HepG2 (cell line): ENCODE measurements at regions not wholly inside any gene's neighbourhood (a gene's known extent, or its start where the extent isn't known, plus 50 kb on each side); places are given as distances from the start of the nearest gene placed in this dataset.

Experiments
- JUND ChIP-seq: sonication (generic); formaldehyde crosslinking; IDR thresholded peaks from 2 replicates; pipeline ENCODE4 v1.8.0; 2022; ENCODE audit warnings: mild to moderate bottlenecking, missing genetic modification reagents
- KLF13 ChIP-seq: sonication (generic); formaldehyde crosslinking; IDR thresholded peaks from 2 replicates; pipeline ENCODE4 v1.4.0; 2020; ENCODE audit warnings: mild to moderate bottlenecking, missing genetic modification reagents
- NFYB ChIP-seq: sonication (generic); formaldehyde crosslinking; IDR thresholded peaks from 2 replicates; pipeline ENCODE4 v1.4.0; 2020; ENCODE audit warnings: missing genetic modification reagents
- NR1H2 ChIP-seq: sonication (generic); formaldehyde crosslinking; IDR thresholded peaks from 2 replicates; pipeline ENCODE4 v1.8.1; 2022; ENCODE audit warnings: low read depth, missing genetic modification reagents, borderline replicate concordance
- POLR2A ChIP-seq, 2 experiments: IDR thresholded peaks; 2 replicates each; pipeline ENCODE4 v1.6.1; 2011; ENCODE audit warnings: low read depth in 2 of 2, low read length in 2 of 2, mild to moderate bottlenecking in 1 of 2, moderate library complexity in 1 of 2; ENCODE audit not compliant: insufficient read depth in 1 of 2
- ZBTB7B ChIP-seq: sonication (generic); formaldehyde crosslinking; IDR thresholded peaks from 2 replicates; pipeline ENCODE4 v1.4.0; 2020; ENCODE audit warnings: missing genetic modification reagents
- ZC3H13 ChIP-seq: sonication (generic); formaldehyde crosslinking; IDR thresholded peaks from 2 replicates; pipeline ENCODE4 v1.8.1; 2023; ENCODE audit warnings: mild to moderate bottlenecking, missing genetic modification reagents, moderate library complexity
- ZMAT3 ChIP-seq: sonication (generic); formaldehyde crosslinking; conservative IDR thresholded peaks from 2 replicates; pipeline ENCODE4 v1.7.0; 2021; ENCODE audit warnings: missing genetic modification reagents
- ZNF20 ChIP-seq: sonication (generic); formaldehyde crosslinking; IDR thresholded peaks from 2 replicates; pipeline ENCODE4 v1.4.0; 2020; ENCODE audit warnings: mild to moderate bottlenecking, moderate library complexity, missing genetic modification reagents
- ZNF674 ChIP-seq: sonication (generic); formaldehyde crosslinking; IDR thresholded peaks from 2 replicates; pipeline ENCODE4 v1.5.0; 2020; ENCODE audit warnings: low read depth, mild to moderate bottlenecking, missing genetic modification reagents
- TF ChIP-seq, protein P1 (sequence below): sonication (generic); formaldehyde crosslinking; conservative IDR thresholded peaks from 2 replicates; pipeline ENCODE4 v1.4.0; 2020; ENCODE audit warnings: missing genetic modification reagents
- TF ChIP-seq, protein P2 (sequence below): sonication (generic); formaldehyde crosslinking; conservative IDR thresholded peaks from 2 replicates; pipeline ENCODE4 v1.4.0; 2020; ENCODE audit warnings: missing genetic modification reagents
- TF ChIP-seq, protein P3 (sequence below): sonication (generic); formaldehyde crosslinking; IDR thresholded peaks from 2 replicates; pipeline ENCODE4 v1.5.0; 2020; ENCODE audit warnings: mild to moderate bottlenecking, missing genetic modification reagents, moderate library complexity

DNA sequence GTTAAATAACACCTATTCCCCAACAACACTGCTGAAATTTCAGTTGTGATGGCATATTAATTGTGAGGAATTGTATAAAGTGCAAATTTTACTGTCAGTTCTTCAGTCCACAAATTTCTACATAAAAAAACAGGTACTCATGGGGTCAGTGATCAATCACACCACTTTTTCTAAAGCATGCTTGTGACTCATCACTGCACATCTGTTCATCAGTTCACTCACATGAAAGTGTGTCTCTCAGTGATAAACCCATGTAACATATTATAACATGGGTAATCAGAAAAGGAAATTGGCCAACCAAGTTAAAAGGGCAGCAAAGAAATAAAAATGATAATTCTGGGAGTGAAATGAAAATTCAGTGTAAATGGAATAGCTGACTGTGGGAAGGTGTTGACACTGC, 234.7 kb upstream of the FKBP1C start:
- TF ChIP-seq, protein P1, sequence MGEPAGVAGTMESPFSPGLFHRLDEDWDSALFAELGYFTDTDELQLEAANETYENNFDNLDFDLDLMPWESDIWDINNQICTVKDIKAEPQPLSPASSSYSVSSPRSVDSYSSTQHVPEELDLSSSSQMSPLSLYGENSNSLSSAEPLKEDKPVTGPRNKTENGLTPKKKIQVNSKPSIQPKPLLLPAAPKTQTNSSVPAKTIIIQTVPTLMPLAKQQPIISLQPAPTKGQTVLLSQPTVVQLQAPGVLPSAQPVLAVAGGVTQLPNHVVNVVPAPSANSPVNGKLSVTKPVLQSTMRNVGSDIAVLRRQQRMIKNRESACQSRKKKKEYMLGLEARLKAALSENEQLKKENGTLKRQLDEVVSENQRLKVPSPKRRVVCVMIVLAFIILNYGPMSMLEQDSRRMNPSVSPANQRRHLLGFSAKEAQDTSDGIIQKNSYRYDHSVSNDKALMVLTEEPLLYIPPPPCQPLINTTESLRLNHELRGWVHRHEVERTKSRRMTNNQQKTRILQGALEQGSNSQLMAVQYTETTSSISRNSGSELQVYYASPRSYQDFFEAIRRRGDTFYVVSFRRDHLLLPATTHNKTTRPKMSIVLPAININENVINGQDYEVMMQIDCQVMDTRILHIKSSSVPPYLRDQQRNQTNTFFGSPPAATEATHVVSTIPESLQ (CRISPR knock-in tag) = no peak
- TF ChIP-seq, protein P2, sequence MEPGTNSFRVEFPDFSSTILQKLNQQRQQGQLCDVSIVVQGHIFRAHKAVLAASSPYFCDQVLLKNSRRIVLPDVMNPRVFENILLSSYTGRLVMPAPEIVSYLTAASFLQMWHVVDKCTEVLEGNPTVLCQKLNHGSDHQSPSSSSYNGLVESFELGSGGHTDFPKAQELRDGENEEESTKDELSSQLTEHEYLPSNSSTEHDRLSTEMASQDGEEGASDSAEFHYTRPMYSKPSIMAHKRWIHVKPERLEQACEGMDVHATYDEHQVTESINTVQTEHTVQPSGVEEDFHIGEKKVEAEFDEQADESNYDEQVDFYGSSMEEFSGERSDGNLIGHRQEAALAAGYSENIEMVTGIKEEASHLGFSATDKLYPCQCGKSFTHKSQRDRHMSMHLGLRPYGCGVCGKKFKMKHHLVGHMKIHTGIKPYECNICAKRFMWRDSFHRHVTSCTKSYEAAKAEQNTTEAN (CRISPR knock-in tag) = no peak
- TF ChIP-seq, protein P3, sequence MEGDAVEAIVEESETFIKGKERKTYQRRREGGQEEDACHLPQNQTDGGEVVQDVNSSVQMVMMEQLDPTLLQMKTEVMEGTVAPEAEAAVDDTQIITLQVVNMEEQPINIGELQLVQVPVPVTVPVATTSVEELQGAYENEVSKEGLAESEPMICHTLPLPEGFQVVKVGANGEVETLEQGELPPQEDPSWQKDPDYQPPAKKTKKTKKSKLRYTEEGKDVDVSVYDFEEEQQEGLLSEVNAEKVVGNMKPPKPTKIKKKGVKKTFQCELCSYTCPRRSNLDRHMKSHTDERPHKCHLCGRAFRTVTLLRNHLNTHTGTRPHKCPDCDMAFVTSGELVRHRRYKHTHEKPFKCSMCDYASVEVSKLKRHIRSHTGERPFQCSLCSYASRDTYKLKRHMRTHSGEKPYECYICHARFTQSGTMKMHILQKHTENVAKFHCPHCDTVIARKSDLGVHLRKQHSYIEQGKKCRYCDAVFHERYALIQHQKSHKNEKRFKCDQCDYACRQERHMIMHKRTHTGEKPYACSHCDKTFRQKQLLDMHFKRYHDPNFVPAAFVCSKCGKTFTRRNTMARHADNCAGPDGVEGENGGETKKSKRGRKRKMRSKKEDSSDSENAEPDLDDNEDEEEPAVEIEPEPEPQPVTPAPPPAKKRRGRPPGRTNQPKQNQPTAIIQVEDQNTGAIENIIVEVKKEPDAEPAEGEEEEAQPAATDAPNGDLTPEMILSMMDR (CRISPR knock-in tag) = no peak
- no peak for TF ChIP-seq NFYB (CRISPR knock-in tag)
- no peak for TF ChIP-seq ZC3H13 (CRISPR knock-in tag)
- TF ChIP-seq ZNF674 = no peak
- no peak for TF ChIP-seq JUND (CRISPR knock-in tag)
- TF ChIP-seq NR1H2 (CRISPR knock-in tag) = no peak
- no peak for TF ChIP-seq ZBTB7B
- TF ChIP-seq ZNF20 (CRISPR knock-in tag) = no peak
- TF ChIP-seq ZMAT3 (CRISPR knock-in tag) = no peak
- no peak for TF ChIP-seq POLR2A (IDR thresholded peaks at IDR 0.05; ENCODE audit: insufficient read depth in 1 of 2, low read depth in 2 of 2, low read length in 2 of 2)
- TF ChIP-seq KLF13 (CRISPR knock-in tag) = no peak
